SK-N-SH (cell line): ENCODE measurements at regions not wholly inside any gene's neighbourhood (a gene's known extent, or its start where the extent isn't known, plus 50 kb on each side); places are given as distances from the start of the nearest gene placed in this dataset.

ENCODE experiments used
- EP300 ChIP-seq, 2 experiments: IDR thresholded peaks; 2 replicates each; pipeline versions ENCODE4 v1.4.0 to v1.6.1; 2012; ENCODE audit warnings: borderline replicate concordance in 1 of 2, low read depth in 1 of 2, low read length in 1 of 2
- SMC3 ChIP-seq: IDR thresholded peaks from 2 replicates; pipeline ENCODE4 v1.6.1; 2012; ENCODE audit warnings: low read depth, low read length, improper control_type of control experiment
- TF ChIP-seq, protein P1 (sequence below): fragments of 200-600 bp; sonication (generic); IDR thresholded peaks from 2 replicates; pipeline ENCODE4 v1.6.1; 2017; ENCODE audit warnings: antibody characterized with exemption, mild to moderate bottlenecking, moderate library complexity

DNA sequence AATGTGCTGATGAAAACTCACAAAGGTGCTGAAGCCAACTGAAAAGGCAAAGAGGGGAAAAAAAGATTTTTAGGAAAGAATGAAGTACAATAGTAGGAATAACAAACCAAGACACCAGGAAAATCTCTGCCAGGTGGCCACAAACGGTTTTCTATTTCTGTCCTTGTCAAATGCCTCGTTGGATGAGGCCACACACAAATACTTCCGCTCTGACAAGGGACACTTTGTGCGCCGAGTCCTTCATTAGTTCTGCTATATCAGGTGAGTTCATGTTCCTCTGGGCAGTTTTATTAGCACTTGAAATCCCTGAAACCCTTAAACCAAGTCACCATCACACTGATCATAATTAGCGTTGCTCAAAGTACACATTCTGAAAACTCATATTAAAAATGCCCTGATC, 373.1 kb downstream of the VPS13C start:
- TF ChIP-seq, protein P1, sequence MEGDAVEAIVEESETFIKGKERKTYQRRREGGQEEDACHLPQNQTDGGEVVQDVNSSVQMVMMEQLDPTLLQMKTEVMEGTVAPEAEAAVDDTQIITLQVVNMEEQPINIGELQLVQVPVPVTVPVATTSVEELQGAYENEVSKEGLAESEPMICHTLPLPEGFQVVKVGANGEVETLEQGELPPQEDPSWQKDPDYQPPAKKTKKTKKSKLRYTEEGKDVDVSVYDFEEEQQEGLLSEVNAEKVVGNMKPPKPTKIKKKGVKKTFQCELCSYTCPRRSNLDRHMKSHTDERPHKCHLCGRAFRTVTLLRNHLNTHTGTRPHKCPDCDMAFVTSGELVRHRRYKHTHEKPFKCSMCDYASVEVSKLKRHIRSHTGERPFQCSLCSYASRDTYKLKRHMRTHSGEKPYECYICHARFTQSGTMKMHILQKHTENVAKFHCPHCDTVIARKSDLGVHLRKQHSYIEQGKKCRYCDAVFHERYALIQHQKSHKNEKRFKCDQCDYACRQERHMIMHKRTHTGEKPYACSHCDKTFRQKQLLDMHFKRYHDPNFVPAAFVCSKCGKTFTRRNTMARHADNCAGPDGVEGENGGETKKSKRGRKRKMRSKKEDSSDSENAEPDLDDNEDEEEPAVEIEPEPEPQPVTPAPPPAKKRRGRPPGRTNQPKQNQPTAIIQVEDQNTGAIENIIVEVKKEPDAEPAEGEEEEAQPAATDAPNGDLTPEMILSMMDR = no peak
- no peak for TF ChIP-seq EP300 (IDR thresholded peaks at IDR 0.05; ENCODE audit: borderline replicate concordance in 1 of 2, low read depth in 1 of 2, low read length in 1 of 2)
- TF ChIP-seq SMC3 = no peak
